ENCODE measurements at regions not wholly inside any gene's neighbourhood (a gene's known extent, or its start where the extent isn't known, plus 50 kb on each side); places are given as distances from the start of the nearest gene placed in this dataset.
A peak's percentile ranks its signal among the peaks of the same experiment; 100 is the strongest.
"Not testable (repeated sequence)": the region's sequence is repeated elsewhere in the genome, so short reads cannot be mapped to it uniquely, and the experiment has no call there.

- no peak for DNase-seq
Observed at GRCh38 chr19:29154163-29154562, 58.8 kb downstream of the UQCRFS1 start.

GRCh38 chr19:29145756-29146155, 67.2 kb downstream of the UQCRFS1 start:
- no peak for DNase-seq

- no peak for DNase-seq
Observed at GRCh38 chr19:29143183-29143582, 69.8 kb downstream of the UQCRFS1 start.

- DNase-seq = no peak
Observed at GRCh38 chr19:29139227-29139626, 73.7 kb downstream of the UQCRFS1 start.

GRCh38 chr19:29138206-29138605, 74.7 kb downstream of the UQCRFS1 start:
- not testable (repeated sequence) for DNase-seq

GRCh38 chr19:29131456-29131855, 81.5 kb downstream of the UQCRFS1 start:
- no peak for DNase-seq

GRCh38 chr19:29129148-29129547, 83.8 kb downstream of the UQCRFS1 start:
- DNase-seq = no peak

GRCh38 chr19:29128203-29128602, 84.7 kb downstream of the UQCRFS1 start:
- no peak for DNase-seq

GRCh38 chr19:29122185-29122584, 90.8 kb downstream of the UQCRFS1 start:
- no peak for DNase-seq

GRCh38 chr19:29121684-29122083, 91.3 kb downstream of the UQCRFS1 start:
- peak in 1 of 2 experiments; percentile 6 for DNase-seq

GRCh38 chr19:29120466-29120865, 92.5 kb downstream of the UQCRFS1 start:
- no peak for DNase-seq

GRCh38 chr19:29119590-29119989, 93.4 kb downstream of the UQCRFS1 start:
- DNase-seq = no peak

GRCh38 chr19:29118389-29118788, 94.6 kb downstream of the UQCRFS1 start:
- no peak for DNase-seq

- no peak for DNase-seq
Observed at GRCh38 chr19:29117926-29118325, 95.0 kb downstream of the UQCRFS1 start.

- DNase-seq = no peak
Observed at GRCh38 chr19:29115181-29115580, 97.8 kb downstream of the UQCRFS1 start.

GRCh38 chr19:29113838-29114237, 99.1 kb downstream of the UQCRFS1 start:
- no peak for DNase-seq

- DNase-seq = no peak
Observed at GRCh38 chr19:29111576-29111975, 101.4 kb downstream of the UQCRFS1 start.

GRCh38 chr19:29107831-29108230, 105.1 kb downstream of the UQCRFS1 start:
- no peak for DNase-seq

- no peak for DNase-seq
Observed at GRCh38 chr19:29106346-29106885, 106.5 kb downstream of the UQCRFS1 start.

GRCh38 chr19:29105629-29106292, 107.2 kb downstream of the UQCRFS1 start:
- DNase-seq = no peak

- DNase-seq = no peak
Observed at GRCh38 chr19:29104605-29105241, 108.2 kb downstream of the UQCRFS1 start.

GRCh38 chr19:29098863-29099481, 114.0 kb downstream of the UQCRFS1 start:
- no peak for DNase-seq

GRCh38 chr19:29098091-29098490, 114.9 kb downstream of the UQCRFS1 start:
- no peak for DNase-seq

- no peak for DNase-seq
Observed at GRCh38 chr19:29096896-29097295, 116.1 kb downstream of the UQCRFS1 start.
